ENCODE measurements at regions not wholly inside any gene's neighbourhood (a gene's known extent, or its start where the extent isn't known, plus 50 kb on each side); places are given as distances from the start of the nearest gene placed in this dataset.

DNA sequence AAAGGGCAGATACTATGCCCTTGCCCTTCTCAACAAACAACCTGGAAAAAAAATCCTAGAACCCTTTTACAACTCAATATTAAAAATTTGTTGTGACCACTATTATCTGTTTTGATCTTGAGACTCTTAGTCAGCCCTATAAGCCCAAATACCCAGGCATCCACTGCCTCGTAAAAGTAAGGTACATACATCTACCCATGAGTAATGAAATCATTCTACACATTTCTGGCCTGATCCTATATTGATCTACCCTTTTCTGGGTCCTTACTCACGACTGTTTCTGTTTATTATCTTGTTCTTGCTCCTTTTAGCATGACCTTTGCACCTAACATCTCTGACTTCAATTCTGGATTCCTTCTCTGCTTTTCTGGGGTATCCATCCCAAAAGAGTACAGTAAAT is 56.8 kb downstream of the SCG2 start:
- TF ChIP-seq, protein P1, sequence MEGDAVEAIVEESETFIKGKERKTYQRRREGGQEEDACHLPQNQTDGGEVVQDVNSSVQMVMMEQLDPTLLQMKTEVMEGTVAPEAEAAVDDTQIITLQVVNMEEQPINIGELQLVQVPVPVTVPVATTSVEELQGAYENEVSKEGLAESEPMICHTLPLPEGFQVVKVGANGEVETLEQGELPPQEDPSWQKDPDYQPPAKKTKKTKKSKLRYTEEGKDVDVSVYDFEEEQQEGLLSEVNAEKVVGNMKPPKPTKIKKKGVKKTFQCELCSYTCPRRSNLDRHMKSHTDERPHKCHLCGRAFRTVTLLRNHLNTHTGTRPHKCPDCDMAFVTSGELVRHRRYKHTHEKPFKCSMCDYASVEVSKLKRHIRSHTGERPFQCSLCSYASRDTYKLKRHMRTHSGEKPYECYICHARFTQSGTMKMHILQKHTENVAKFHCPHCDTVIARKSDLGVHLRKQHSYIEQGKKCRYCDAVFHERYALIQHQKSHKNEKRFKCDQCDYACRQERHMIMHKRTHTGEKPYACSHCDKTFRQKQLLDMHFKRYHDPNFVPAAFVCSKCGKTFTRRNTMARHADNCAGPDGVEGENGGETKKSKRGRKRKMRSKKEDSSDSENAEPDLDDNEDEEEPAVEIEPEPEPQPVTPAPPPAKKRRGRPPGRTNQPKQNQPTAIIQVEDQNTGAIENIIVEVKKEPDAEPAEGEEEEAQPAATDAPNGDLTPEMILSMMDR (conservative IDR thresholded peaks at IDR 0.05; ENCODE audit: low read depth, low read length), result no peak
- no peak for TF ChIP-seq EZH2 (IDR thresholded peaks at IDR 0.05; ENCODE audit: low read length, unreplicated experiment)

Data from PC-3 (cell line).